ENCODE measurements at regions not wholly inside any gene's neighbourhood (a gene's known extent, or its start where the extent isn't known, plus 50 kb on each side); places are given as distances from the start of the nearest gene placed in this dataset.

- TF ChIP-seq CTCF (CRISPR knock-in tag; IDR thresholded peaks at IDR 0.05) (no peak), PBX3 (CRISPR knock-in tag; IDR thresholded peaks at IDR 0.05; ENCODE audit: borderline replicate concordance) (no peak), EZH2 (conservative IDR thresholded peaks at IDR 0.05; ENCODE audit: low read depth, low read length) (no peak), DPF2 (CRISPR knock-in tag; IDR thresholded peaks at IDR 0.05; ENCODE audit: borderline replicate concordance, low read depth) (no peak), ZSCAN12 (CRISPR knock-in tag; IDR thresholded peaks at IDR 0.05) (no peak), RNF2 (conservative IDR thresholded peaks at IDR 0.05; ENCODE audit: low read depth) (no peak)
These were observed 151.1 kb upstream of the SMIM23 start for GRCh38 chr5:171634511-171634910.

All from HepG2 (cell line).